NCI-H2196 (cell line): ENCODE measurements at regions not wholly inside any gene's neighbourhood (a gene's known extent, or its start where the extent isn't known, plus 50 kb on each side); places are given as distances from the start of the nearest gene placed in this dataset.

Experiments used
- DNase-seq: peaks from one replicate; lab custom pipeline; 2025; ENCODE audit not compliant: unreplicated experiment; lab: John Stamatoyannopoulos, UW

- no peak for DNase-seq
These were observed 473.6 kb downstream of the SI start for GRCh38 chr3:164604687-164605086.

GRCh38 chr3:164577667-164578210, 500.6 kb downstream of the SI start:
- no peak for DNase-seq

GRCh38 chr3:164572436-164572835, 505.9 kb downstream of the SI start:
- no peak for DNase-seq

- DNase-seq = no peak
These were observed 527.4 kb downstream of the SI start for GRCh38 chr3:164550857-164551256.

- DNase-seq = peak; percentile 69
These were observed 539.1 kb downstream of the SI start for GRCh38 chr3:164539215-164539614.

GRCh38 chr3:164537485-164537884, 540.8 kb downstream of the SI start:
- no peak for DNase-seq

GRCh38 chr3:164533275-164533674, 545.0 kb downstream of the SI start:
- DNase-seq = peak; percentile 29

GRCh38 chr3:164526250-164526649, 552.0 kb downstream of the SI start:
- DNase-seq = no peak

GRCh38 chr3:164524201-164524600, 554.1 kb downstream of the SI start:
- no peak for DNase-seq

- DNase-seq = no peak
These were observed 556.1 kb downstream of the SI start for GRCh38 chr3:164522073-164522763.

- no peak for DNase-seq
These were observed 556.7 kb downstream of the SI start for GRCh38 chr3:164521644-164522043.

GRCh38 chr3:164521139-164521538, 557.2 kb downstream of the SI start:
- DNase-seq = no peak

- DNase-seq = no peak
These were observed 563.0 kb downstream of the SI start for GRCh38 chr3:164515256-164515655.

- no peak for DNase-seq
These were observed 563.7 kb downstream of the SI start for GRCh38 chr3:164514576-164514975.

- DNase-seq = no peak
These were observed 570.4 kb downstream of the SI start for GRCh38 chr3:164507886-164508285.

GRCh38 chr3:164498917-164499316, 579.4 kb downstream of the SI start:
- no peak for DNase-seq

- DNase-seq = no peak
These were observed 589.4 kb downstream of the SI start for GRCh38 chr3:164488893-164489292.

- no peak for DNase-seq
These were observed 592.1 kb downstream of the SI start for GRCh38 chr3:164486150-164486549.

GRCh38 chr3:164479978-164480377, 598.3 kb downstream of the SI start:
- no peak for DNase-seq

- no peak for DNase-seq
These were observed 598.9 kb downstream of the SI start for GRCh38 chr3:164479406-164479805.

- no peak for DNase-seq
These were observed 600.0 kb downstream of the SI start for GRCh38 chr3:164478323-164478722.

- no peak for DNase-seq
These were observed 600.9 kb downstream of the SI start for GRCh38 chr3:164477403-164477802.

- DNase-seq = no peak
These were observed 601.7 kb downstream of the SI start for GRCh38 chr3:164476631-164477030.
